Upper lobe of left lung (tissue), 6 donors: ENCODE measurements at regions not wholly inside any gene's neighbourhood (a gene's known extent, or its start where the extent isn't known, plus 50 kb on each side); places are given as distances from the start of the nearest gene placed in this dataset.
A peak's percentile ranks its signal among the peaks of the same experiment; 100 is the strongest.

Source experiments
- ATAC-seq, 2 donors: fragments of 200-7000 bp; cut with Tn5 transposase; one replicate each; pipeline ENCODE4 v1.9.1; 2022; ENCODE audit warnings: mild to moderate bottlenecking in 2 of 2, moderate library complexity in 2 of 2; ENCODE audit not compliant: low FRiP score in 2 of 2
- DNase-seq, 2 donors: peaks; one replicate each; pipeline ENCODE4 v3.0.0-alpha.2; 2019 to 2020
- H3K27ac ChIP-seq, 4 donors: fragments of 200-600 bp; sonication (generic); one replicate each; pipeline ENCODE4 v1.5.1; 2016 to 2019
- H3K27me3 ChIP-seq, 4 donors: fragments of 200-600 bp; sonication (generic); one replicate each; pipeline ENCODE4 v1.5.1; 2017 to 2019
- H3K36me3 ChIP-seq, 4 donors: fragments of 200-600 bp; sonication (generic); one replicate each; pipeline ENCODE4 v1.5.1; 2016 to 2019
- H3K4me1 ChIP-seq, 4 donors: fragments of 200-600 bp; sonication (generic); one replicate each; pipeline ENCODE4 v1.5.1; 2018 to 2019
- H3K4me3 ChIP-seq, 4 donors: fragments of 200-600 bp; sonication (generic); one replicate each; pipeline ENCODE4 v1.5.1; 2017 to 2019; ENCODE audit warnings: mild to moderate bottlenecking in 2 of 4, moderate library complexity in 1 of 4
- H3K9me3 ChIP-seq, 4 donors: fragments of 200-600 bp; sonication (generic); one replicate each; pipeline ENCODE4 v1.5.1; 2018 to 2019
- CTCF ChIP-seq, 6 experiments: fragments of 450-650 bp in 4 of 6; fragments of 200-600 bp in 2 of 6; sonication (generic) in 2 of 6; IDR thresholded peaks; one replicate each; pipeline ENCODE4 v1.5.1; 2016 to 2019; ENCODE audit warnings: antibody characterized with exemption in 6 of 6
- EP300 ChIP-seq, 4 donors: sonication (generic); formaldehyde crosslinking; IDR thresholded peaks; one replicate each; pipeline ENCODE4 v1.5.1; 2017; ENCODE audit warnings: antibody characterized with exemption in 4 of 4, control low read depth in 2 of 4
- POLR2A ChIP-seq, 4 donors: fragments of 450-650 bp; IDR thresholded peaks; one replicate each; pipeline ENCODE4 v1.5.1; 2016 to 2017; ENCODE audit warnings: antibody characterized with exemption in 4 of 4, mild to moderate bottlenecking in 2 of 4
- POLR2AphosphoS5 ChIP-seq, 2 donors: sonication (generic); formaldehyde crosslinking; IDR thresholded peaks; one replicate each; pipeline ENCODE4 v1.5.1; 2017; ENCODE audit warnings: antibody characterized with exemption in 2 of 2
- WGBS, 2 donors: methylation state at CpG; one replicate each; pipeline ENCODE4 v1.1.5; 2017 to 2018; 5-methylcytosine and 5-hydroxymethylcytosine counted together
- donor health status: DM: no; HTN: no; CAD: no; lungs with moderate emphysema.
- donor health status: DM: no; HTN: yes; CAD: no; lungs with severe emphysema.

DNA sequence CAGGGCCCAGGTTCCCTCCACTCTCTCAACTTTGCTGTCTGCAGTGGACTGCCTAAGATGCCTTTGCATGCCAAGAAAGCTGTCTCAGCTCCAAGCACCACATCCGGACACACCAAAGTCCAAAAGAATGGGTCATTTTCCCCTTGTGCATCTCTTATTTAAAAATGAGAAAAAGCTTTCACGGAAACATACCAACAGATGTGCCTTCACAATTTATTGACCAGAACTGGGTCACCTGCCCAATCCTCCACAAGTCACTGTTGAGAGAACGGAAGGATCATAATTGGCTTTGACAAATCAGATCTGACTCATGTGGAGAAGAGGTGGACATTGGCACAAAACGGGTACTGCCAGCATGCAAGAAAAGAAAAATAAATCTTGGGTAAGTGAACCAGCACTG, 258.3 kb downstream of the SNX13 start:
- TF ChIP-seq EP300 (IDR thresholded peaks at IDR 0.05) (no peak), POLR2A (IDR thresholded peaks at IDR 0.05) (no peak)
- DNase-seq, result no peak
- no peaks in the 10 kb centered on the region for H3K36me3 ChIP-seq
- H3K27me3 ChIP-seq, result no peaks in the 10 kb centered on the region
- H3K4me1 ChIP-seq, result peaks cover 9 to 26% (median 16%) of the 10 kb centered on the region in 4 donors
- no peak for ATAC-seq
- H3K27ac ChIP-seq, result no peak overlapping the region
- 73 to 80% methylated on average over 4 of the region's 4 CpGs for WGBS, 2 donors
- no peaks in the 10 kb centered on the region for H3K9me3 ChIP-seq
- no peak overlapping the region for H3K4me3 ChIP-seq

DNA sequence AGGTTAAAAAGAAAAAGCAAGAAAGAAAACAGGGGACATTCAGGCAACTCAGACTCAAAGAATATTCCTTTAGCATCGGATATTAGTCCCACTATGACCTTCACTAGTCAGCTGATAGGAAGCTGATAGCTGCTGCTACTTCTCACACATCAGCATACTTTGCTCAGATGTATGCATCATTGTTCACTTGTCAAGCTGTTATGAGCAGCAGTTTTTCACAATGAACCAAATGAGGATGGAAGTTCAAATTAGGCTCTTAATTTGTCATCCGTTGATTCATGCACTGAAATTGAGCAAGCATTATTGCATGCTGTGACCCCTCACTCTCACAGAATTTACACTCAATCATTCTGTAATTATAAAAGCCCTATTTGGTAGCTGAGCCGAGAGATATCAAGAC, 257.7 kb downstream of the SNX13 start:
- 78 to 82% methylated on average over 3 of the region's 3 CpGs for WGBS, 2 donors

DNA sequence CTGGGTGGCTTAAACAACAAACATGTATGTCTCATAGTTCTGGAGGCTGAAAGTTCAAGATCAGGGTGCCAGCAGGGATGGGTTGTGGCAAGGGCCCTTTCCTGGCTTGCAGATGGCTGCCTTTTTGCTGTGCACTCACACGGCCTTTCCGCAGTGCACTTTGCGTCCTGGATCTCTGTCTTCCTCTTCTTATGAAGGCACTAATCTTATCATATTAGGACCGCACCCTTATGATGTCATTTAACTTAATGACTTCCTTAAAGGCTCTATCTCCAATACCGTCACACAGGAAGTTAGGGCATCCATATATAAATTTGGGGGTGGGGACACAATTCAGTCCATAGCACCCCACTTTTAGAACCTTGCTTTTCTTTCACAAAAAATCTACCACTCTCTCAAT, 255.2 kb downstream of the SNX13 start:
- DNase-seq (no peak), ATAC-seq (no peak)
- Histone ChIP-seq H3K4me1 (peaks cover 8 to 13% (median 10%) of the 10 kb centered on the region in 4 donors), H3K27me3 (no peaks in the 10 kb centered on the region), H3K36me3 (no peaks in the 10 kb centered on the region), H3K9me3 (no peaks in the 10 kb centered on the region), H3K27ac (no peak overlapping the region), H3K4me3 (no peak overlapping the region)
- TF ChIP-seq EP300 (IDR thresholded peaks at IDR 0.05) (no peak), POLR2AphosphoS5 (IDR thresholded peaks at IDR 0.05) (no peak), CTCF (IDR thresholded peaks at IDR 0.05) (no peak), POLR2A (IDR thresholded peaks at IDR 0.05) (no peak)
- WGBS, 2 donors, result 88 to 91% methylated on average over 5 of the region's 5 CpGs

More for the DNA sequence above, 257.7 kb downstream of the SNX13 start:
- no peak overlapping the region for H3K27ac ChIP-seq
- DNase-seq (no peak), ATAC-seq (no peak)
- H3K4me3 ChIP-seq, result no peak overlapping the region
- no peaks in the 10 kb centered on the region for H3K36me3 ChIP-seq
- H3K4me1 ChIP-seq, result peaks cover 9 to 24% (median 16%) of the 10 kb centered on the region in 4 donors
- H3K27me3 ChIP-seq, result no peaks in the 10 kb centered on the region
- TF ChIP-seq POLR2A (IDR thresholded peaks at IDR 0.05) (no peak), POLR2AphosphoS5 (IDR thresholded peaks at IDR 0.05) (peak in 1 of 2 donors; percentile 35)
- H3K9me3 ChIP-seq, result no peaks in the 10 kb centered on the region

DNA sequence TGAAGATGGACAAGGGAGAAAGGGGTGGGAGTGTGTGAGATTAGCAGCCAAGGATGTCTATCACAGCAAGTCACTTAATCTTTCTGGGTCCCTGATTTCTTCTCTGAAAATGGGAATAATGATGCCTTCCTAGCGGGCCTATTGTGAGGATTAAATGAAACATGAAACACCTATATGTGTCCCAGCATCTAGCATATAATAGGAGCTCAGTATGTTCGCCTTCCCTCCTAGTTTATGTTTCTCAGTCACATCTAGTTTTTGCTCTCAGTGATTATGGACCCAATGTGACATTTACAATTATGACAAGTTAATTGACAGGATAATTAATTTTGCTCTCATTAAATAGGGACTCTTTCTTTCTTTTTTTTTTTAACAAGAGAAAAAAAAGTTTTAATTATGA, 252.9 kb downstream of the SNX13 start:
- Histone ChIP-seq H3K27ac (no peak overlapping the region), H3K9me3 (no peaks in the 10 kb centered on the region)
- WGBS, 2 donors, result 95 to 96% methylated on average over 2 of the region's 2 CpGs

GRCh38 chr7:17689361-17689902, 250.9 kb downstream of the SNX13 start:
- DNase-seq, result no peak
- TF ChIP-seq POLR2AphosphoS5 (IDR thresholded peaks at IDR 0.05) (no peak), CTCF (IDR thresholded peaks at IDR 0.05) (no peak), POLR2A (IDR thresholded peaks at IDR 0.05) (no peak), EP300 (IDR thresholded peaks at IDR 0.05) (no peak)
- Histone ChIP-seq H3K27ac (no peak overlapping the region), H3K27me3 (no peaks in the 10 kb centered on the region), H3K4me3 (no peak overlapping the region), H3K4me1 (no peaks in the 10 kb centered on the region), H3K36me3 (no peaks in the 10 kb centered on the region), H3K9me3 (no peaks in the 10 kb centered on the region)
- ATAC-seq, result no peak
- WGBS, 2 donors, result 83 to 85% methylated on average over 5 of the region's 5 CpGs

More for the DNA sequence above, 252.9 kb downstream of the SNX13 start:
- H3K4me3 ChIP-seq, result no peak overlapping the region
- no peak for ATAC-seq
- H3K4me1 ChIP-seq, result no peaks in the 10 kb centered on the region
- TF ChIP-seq POLR2AphosphoS5 (IDR thresholded peaks at IDR 0.05), result no peak
- TF ChIP-seq POLR2A (IDR thresholded peaks at IDR 0.05), result no peak
- TF ChIP-seq EP300 (IDR thresholded peaks at IDR 0.05), result no peak
- no peak for TF ChIP-seq CTCF (IDR thresholded peaks at IDR 0.05)
- H3K27me3 ChIP-seq, result no peaks in the 10 kb centered on the region
- no peak for DNase-seq
- H3K36me3 ChIP-seq, result no peaks in the 10 kb centered on the region

DNA sequence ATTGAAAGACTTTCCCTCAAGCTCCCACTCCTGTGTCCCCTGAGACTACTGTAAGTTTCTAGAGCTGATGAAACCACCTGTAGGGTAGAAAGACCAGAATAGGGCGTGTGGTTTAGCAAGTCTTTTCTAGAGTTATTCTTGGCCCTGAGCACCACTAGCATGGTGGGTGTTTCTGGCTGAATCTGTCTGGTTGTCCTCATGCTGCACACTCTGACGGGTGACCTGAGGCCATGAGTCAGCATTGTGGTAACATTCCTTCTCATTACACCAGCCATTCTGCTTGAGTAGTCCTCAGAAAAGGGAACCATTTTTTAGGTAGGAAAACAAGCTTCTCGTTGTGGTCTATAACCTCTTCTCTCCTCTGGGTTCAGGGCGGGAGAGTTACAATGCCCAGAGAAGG, 250.3 kb downstream of the SNX13 start:
- no peaks in the 10 kb centered on the region for H3K9me3 ChIP-seq
- H3K36me3 ChIP-seq, result no peaks in the 10 kb centered on the region
- no peak overlapping the region for H3K27ac ChIP-seq
- ATAC-seq, result peak in 1 of 2 donors; percentile 63
- no peaks in the 10 kb centered on the region for H3K27me3 ChIP-seq
- TF ChIP-seq EP300 (IDR thresholded peaks at IDR 0.05), result no peak
- TF ChIP-seq CTCF (IDR thresholded peaks at IDR 0.05), result no peak
- no peak for TF ChIP-seq POLR2AphosphoS5 (IDR thresholded peaks at IDR 0.05)
- TF ChIP-seq POLR2A (IDR thresholded peaks at IDR 0.05), result no peak
- WGBS, 2 donors, result 53 to 61% methylated on average over 4 of the region's 4 CpGs
- DNase-seq, result peak in 1 of 2 donors; percentile 43
- H3K4me1 ChIP-seq, result no peaks in the 10 kb centered on the region
- no peak overlapping the region for H3K4me3 ChIP-seq
